Endothelial cell of umbilical vein (primary cell): ENCODE measurements at regions not wholly inside any gene's neighbourhood (a gene's known extent, or its start where the extent isn't known, plus 50 kb on each side); places are given as distances from the start of the nearest gene placed in this dataset.

Source experiments
- EZH2 ChIP-seq: IDR thresholded peaks from 2 replicates; pipeline ENCODE4 v1.6.1; 2012; ENCODE audit warnings: borderline replicate concordance, low read depth, mild to moderate bottlenecking, moderate library complexity, low read length, inconsistent platforms; ENCODE audit not compliant: severe bottlenecking
- FOS ChIP-seq: IDR thresholded peaks from 2 replicates; pipeline ENCODE4 v1.6.1; 2011; ENCODE audit warnings: mild to moderate bottlenecking, low read length, moderate library complexity, borderline replicate concordance; ENCODE audit not compliant: insufficient read depth
- JUN ChIP-seq: IDR thresholded peaks from 2 replicates; pipeline ENCODE4 v1.6.1; 2011; ENCODE audit warnings: borderline replicate concordance, low read depth; ENCODE audit not compliant: insufficient read length, insufficient read depth
- MAX ChIP-seq: IDR thresholded peaks from 2 replicates; pipeline ENCODE4 v1.6.1; 2011; ENCODE audit not compliant: insufficient read depth, insufficient read length
- POLR2A ChIP-seq: IDR thresholded peaks from 2 replicates; pipeline ENCODE4 v1.6.1; 2012; ENCODE audit warnings: low read depth, mild to moderate bottlenecking, control low read depth, low read length
- POLR2AphosphoS5 ChIP-seq: IDR thresholded peaks from 2 replicates; pipeline ENCODE4 v1.6.1; 2012; ENCODE audit warnings: low read depth, mild to moderate bottlenecking, control low read depth, low read length, moderate library complexity; ENCODE audit not compliant: insufficient read depth
- TF ChIP-seq, protein P1 (sequence below), 2 donors: IDR thresholded peaks; 1 replicate in 1 of 2; 2 replicates in 1 of 2; pipeline ENCODE4 v1.5.1; 2011; ENCODE audit warnings: low read length in 2 of 2, mild to moderate bottlenecking in 2 of 2, moderate library complexity in 2 of 2, control low read depth in 1 of 2, inconsistent platforms in 1 of 2, low read depth in 1 of 2; ENCODE audit not compliant: insufficient read depth in 1 of 2; ENCODE audit errors: extremely low read depth in 1 of 2

GRCh38 chr2:8087480-8087840, 594.4 kb upstream of the ID2 start:
- TF ChIP-seq EZH2 (no peak), FOS (no peak), POLR2AphosphoS5 (no peak), POLR2A (no peak), JUN (no peak), MAX (no peak)
- TF ChIP-seq, protein P1, sequence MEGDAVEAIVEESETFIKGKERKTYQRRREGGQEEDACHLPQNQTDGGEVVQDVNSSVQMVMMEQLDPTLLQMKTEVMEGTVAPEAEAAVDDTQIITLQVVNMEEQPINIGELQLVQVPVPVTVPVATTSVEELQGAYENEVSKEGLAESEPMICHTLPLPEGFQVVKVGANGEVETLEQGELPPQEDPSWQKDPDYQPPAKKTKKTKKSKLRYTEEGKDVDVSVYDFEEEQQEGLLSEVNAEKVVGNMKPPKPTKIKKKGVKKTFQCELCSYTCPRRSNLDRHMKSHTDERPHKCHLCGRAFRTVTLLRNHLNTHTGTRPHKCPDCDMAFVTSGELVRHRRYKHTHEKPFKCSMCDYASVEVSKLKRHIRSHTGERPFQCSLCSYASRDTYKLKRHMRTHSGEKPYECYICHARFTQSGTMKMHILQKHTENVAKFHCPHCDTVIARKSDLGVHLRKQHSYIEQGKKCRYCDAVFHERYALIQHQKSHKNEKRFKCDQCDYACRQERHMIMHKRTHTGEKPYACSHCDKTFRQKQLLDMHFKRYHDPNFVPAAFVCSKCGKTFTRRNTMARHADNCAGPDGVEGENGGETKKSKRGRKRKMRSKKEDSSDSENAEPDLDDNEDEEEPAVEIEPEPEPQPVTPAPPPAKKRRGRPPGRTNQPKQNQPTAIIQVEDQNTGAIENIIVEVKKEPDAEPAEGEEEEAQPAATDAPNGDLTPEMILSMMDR (IDR thresholded peaks at IDR 0.05; ENCODE audit: extremely low read depth in 1 of 2, insufficient read depth in 1 of 2, low read depth in 1 of 2, low read length in 2 of 2): no peak
